Memory B cell (primary cell): ENCODE measurements at regions not wholly inside any gene's neighbourhood (a gene's known extent, or its start where the extent isn't known, plus 50 kb on each side); places are given as distances from the start of the nearest gene placed in this dataset.
A peak's percentile ranks its signal among the peaks of the same experiment; 100 is the strongest.
"Not testable (repeated sequence)": the region's sequence is repeated elsewhere in the genome, so short reads cannot be mapped to it uniquely, and the experiment has no call there.

ENCODE experiments used
- ATAC-seq: fragments of 150-1000 bp; cut with Tn5 transposase; 2 replicates; pipeline ENCODE4 v1.10.0; 2021; ENCODE audit warnings: low read depth, mild to moderate bottlenecking, moderate library complexity
- DNase-seq, 2 donors: peaks; one replicate each; pipeline ENCODE4 v3.0.0; 2022; ENCODE audit warnings: low spot score in 2 of 2
- H3K27ac Mint-ChIP-seq: one replicate; pipeline ENCODE4 v1.8.0; 2022; ENCODE audit warnings: mild to moderate bottlenecking, moderate library complexity, mixed read lengths
- H3K27me3 Mint-ChIP-seq: one replicate; pipeline ENCODE4 v1.8.0; 2022; ENCODE audit warnings: mixed read lengths
- H3K36me3 Mint-ChIP-seq: one replicate; pipeline ENCODE4 v1.8.0; 2022; ENCODE audit warnings: mild to moderate bottlenecking, mixed read lengths
- H3K4me1 Mint-ChIP-seq: one replicate; pipeline ENCODE4 v1.8.0; 2022; ENCODE audit warnings: mixed read lengths
- H3K4me3 Mint-ChIP-seq: one replicate; pipeline ENCODE4 v1.8.0; 2022; ENCODE audit warnings: mild to moderate bottlenecking, moderate library complexity, mixed read lengths
- H3K9me3 Mint-ChIP-seq: one replicate; pipeline ENCODE4 v1.8.0; 2022; ENCODE audit warnings: mixed read lengths

GRCh38 chr3:542021-542420 is 345.5 kb downstream of the CHL1 start:
- Mint-ChIP-seq H3K9me3 (peaks cover 1% of the 10 kb centered on the region), H3K4me1 (no peaks in the 10 kb centered on the region), H3K4me3 (no peak overlapping the region), H3K36me3 (no peaks in the 10 kb centered on the region), H3K27me3 (peaks cover 5% of the 10 kb centered on the region), H3K27ac (no peak overlapping the region)
- no peak for DNase-seq
- ATAC-seq, result no peak

GRCh38 chr3:549636-550035 is 353.1 kb downstream of the CHL1 start:
- DNase-seq (no peak), ATAC-seq (no peak)
- peaks cover 4% of the 10 kb centered on the region for H3K27me3 Mint-ChIP-seq
- H3K4me3 Mint-ChIP-seq, result no peak overlapping the region
- no peaks in the 10 kb centered on the region for H3K36me3 Mint-ChIP-seq
- no peaks in the 10 kb centered on the region for H3K4me1 Mint-ChIP-seq
- H3K27ac Mint-ChIP-seq, result no peak overlapping the region
- H3K9me3 Mint-ChIP-seq, result no peaks in the 10 kb centered on the region

- no peaks in the 10 kb centered on the region for H3K4me1 Mint-ChIP-seq
- no peaks in the 10 kb centered on the region for H3K9me3 Mint-ChIP-seq
- H3K4me3 Mint-ChIP-seq, result no peak overlapping the region
- H3K27ac Mint-ChIP-seq, result no peak overlapping the region
- peaks cover 7% of the 10 kb centered on the region for H3K27me3 Mint-ChIP-seq
- ATAC-seq (no peak), DNase-seq (no peak)
- no peaks in the 10 kb centered on the region for H3K36me3 Mint-ChIP-seq
These were observed 353.9 kb downstream of the CHL1 start for GRCh38 chr3:550471-550870.

GRCh38 chr3:557972-558371 is 361.4 kb downstream of the CHL1 start:
- Mint-ChIP-seq H3K27me3 (peaks cover 7% of the 10 kb centered on the region), H3K4me1 (peaks cover 7% of the 10 kb centered on the region), H3K4me3 (peak overlapping the region; percentile 29), H3K9me3 (no peaks in the 10 kb centered on the region), H3K27ac (no peak overlapping the region), H3K36me3 (no peaks in the 10 kb centered on the region)
- peak; percentile 65 for ATAC-seq
- no peak for DNase-seq

- no peaks in the 10 kb centered on the region for H3K36me3 Mint-ChIP-seq
- no peaks in the 10 kb centered on the region for H3K4me1 Mint-ChIP-seq
- ATAC-seq (no peak), DNase-seq (no peak)
- no peak overlapping the region for H3K27ac Mint-ChIP-seq
- H3K27me3 Mint-ChIP-seq, result peaks cover 6% of the 10 kb centered on the region
- peaks cover 1% of the 10 kb centered on the region for H3K9me3 Mint-ChIP-seq
- H3K4me3 Mint-ChIP-seq, result no peak overlapping the region
These were observed 371.1 kb downstream of the CHL1 start for GRCh38 chr3:567488-568185.

- not testable (repeated sequence) for ATAC-seq, H3K36me3 Mint-ChIP-seq, H3K4me1 Mint-ChIP-seq, H3K9me3 Mint-ChIP-seq, H3K27ac Mint-ChIP-seq, H3K4me3 Mint-ChIP-seq, DNase-seq, H3K27me3 Mint-ChIP-seq
These were observed 383.0 kb downstream of the CHL1 start for GRCh38 chr3:579529-579928.

GRCh38 chr3:589066-589465 is 392.5 kb downstream of the CHL1 start:
- not testable (repeated sequence) for H3K4me3 Mint-ChIP-seq, DNase-seq, H3K4me1 Mint-ChIP-seq, H3K9me3 Mint-ChIP-seq, H3K27me3 Mint-ChIP-seq, ATAC-seq, H3K27ac Mint-ChIP-seq, H3K36me3 Mint-ChIP-seq

- H3K4me1 Mint-ChIP-seq, H3K27me3 Mint-ChIP-seq, H3K4me3 Mint-ChIP-seq, H3K27ac Mint-ChIP-seq, H3K9me3 Mint-ChIP-seq, ATAC-seq, DNase-seq, H3K36me3 Mint-ChIP-seq: not testable (repeated sequence)
These were observed 400.7 kb downstream of the CHL1 start for GRCh38 chr3:597304-597703.

GRCh38 chr3:597746-598145 is 401.2 kb downstream of the CHL1 start:
- H3K27ac Mint-ChIP-seq, H3K4me3 Mint-ChIP-seq, H3K27me3 Mint-ChIP-seq, DNase-seq, H3K4me1 Mint-ChIP-seq, ATAC-seq, H3K9me3 Mint-ChIP-seq, H3K36me3 Mint-ChIP-seq: not testable (repeated sequence)

GRCh38 chr3:607480-607879 is 410.9 kb downstream of the CHL1 start:
- H3K27me3 Mint-ChIP-seq, H3K27ac Mint-ChIP-seq, ATAC-seq, H3K36me3 Mint-ChIP-seq, DNase-seq, H3K4me1 Mint-ChIP-seq, H3K4me3 Mint-ChIP-seq, H3K9me3 Mint-ChIP-seq: not testable (repeated sequence)

- Mint-ChIP-seq H3K4me1 (no peaks in the 10 kb centered on the region), H3K4me3 (no peak overlapping the region), H3K27me3 (peaks cover 1% of the 10 kb centered on the region), H3K9me3 (no peaks in the 10 kb centered on the region), H3K27ac (no peak overlapping the region), H3K36me3 (no peaks in the 10 kb centered on the region)
- ATAC-seq (no peak), DNase-seq (no peak)
These were observed 425.2 kb downstream of the CHL1 start for GRCh38 chr3:621714-622113.

GRCh38 chr3:622314-622713 is 425.8 kb downstream of the CHL1 start:
- Mint-ChIP-seq H3K9me3 (no peaks in the 10 kb centered on the region), H3K4me3 (no peak overlapping the region), H3K4me1 (no peaks in the 10 kb centered on the region), H3K36me3 (no peaks in the 10 kb centered on the region), H3K27me3 (peaks cover 1% of the 10 kb centered on the region), H3K27ac (no peak overlapping the region)
- no peak for ATAC-seq
- DNase-seq, result no peak

- H3K9me3 Mint-ChIP-seq, result no peaks in the 10 kb centered on the region
- no peak overlapping the region for H3K27ac Mint-ChIP-seq
- H3K4me3 Mint-ChIP-seq, result no peak overlapping the region
- ATAC-seq, result no peak
- no peak for DNase-seq
- H3K27me3 Mint-ChIP-seq, result peaks cover 1% of the 10 kb centered on the region
- H3K36me3 Mint-ChIP-seq, result no peaks in the 10 kb centered on the region
- no peaks in the 10 kb centered on the region for H3K4me1 Mint-ChIP-seq
These were observed 427.5 kb downstream of the CHL1 start for GRCh38 chr3:623914-624545.

- ATAC-seq, result no peak
- Mint-ChIP-seq H3K9me3 (no peaks in the 10 kb centered on the region), H3K27ac (no peak overlapping the region), H3K4me1 (no peaks in the 10 kb centered on the region), H3K36me3 (no peaks in the 10 kb centered on the region), H3K4me3 (no peak overlapping the region), H3K27me3 (no peaks in the 10 kb centered on the region)
- peak; percentile 14 to 17 for DNase-seq
These were observed 436.1 kb downstream of the CHL1 start for GRCh38 chr3:632571-633170.

GRCh38 chr3:634511-634910 is 437.9 kb downstream of the CHL1 start:
- H3K4me1 Mint-ChIP-seq, result no peaks in the 10 kb centered on the region
- no peak for DNase-seq
- ATAC-seq, result no peak
- H3K9me3 Mint-ChIP-seq, result no peaks in the 10 kb centered on the region
- H3K27me3 Mint-ChIP-seq, result no peaks in the 10 kb centered on the region
- H3K36me3 Mint-ChIP-seq, result no peaks in the 10 kb centered on the region
- H3K27ac Mint-ChIP-seq, result no peak overlapping the region
- H3K4me3 Mint-ChIP-seq, result no peak overlapping the region
